H9 (cell line): ENCODE measurements at regions not wholly inside any gene's neighbourhood (a gene's known extent, or its start where the extent isn't known, plus 50 kb on each side); places are given as distances from the start of the nearest gene placed in this dataset.

Source experiments
- DNase-seq: peaks from one replicate; pipeline ENCODE4 v3.0.0-alpha.2; 2017
- H2AFZ ChIP-seq: one replicate; pipeline ENCODE4 v1.6.1; 2013; ENCODE audit warnings: mild to moderate bottlenecking, low read length, control low read depth, moderate library complexity
- H2AK5ac ChIP-seq: 2 replicates; pipeline ENCODE4 v1.6.1; 2013; ENCODE audit warnings: low read length, control low read depth, mixed read lengths; ENCODE audit not compliant: insufficient read length
- H2BK120ac ChIP-seq: one replicate; pipeline ENCODE4 v1.6.1; 2013; ENCODE audit warnings: low read depth, mild to moderate bottlenecking, low read length, control low read depth, inconsistent platforms; ENCODE audit not compliant: poor library complexity, severe bottlenecking
- H2BK12ac ChIP-seq: 2 replicates; pipeline ENCODE4 v1.6.1; 2013; ENCODE audit warnings: low read length, control low read depth, mixed read lengths, low read depth; ENCODE audit not compliant: insufficient read length
- H2BK15ac ChIP-seq: 2 replicates; pipeline ENCODE4 v1.6.1; 2013; ENCODE audit warnings: low read depth, low read length, control low read depth
- H2BK20ac ChIP-seq: one replicate; pipeline ENCODE4 v1.6.1; 2013; ENCODE audit warnings: low read depth, mild to moderate bottlenecking, low read length, control low read depth, inconsistent platforms; ENCODE audit not compliant: poor library complexity, severe bottlenecking
- H2BK5ac ChIP-seq: 2 replicates; pipeline ENCODE4 v1.6.1; 2013; ENCODE audit warnings: low read length, control low read depth, mixed read lengths; ENCODE audit not compliant: insufficient read length
- H3K14ac ChIP-seq: 2 replicates; pipeline ENCODE4 v1.6.1; 2013; ENCODE audit warnings: low read length, control low read depth; ENCODE audit not compliant: insufficient read depth
- H3K18ac ChIP-seq: 2 replicates; pipeline ENCODE4 v1.6.1; 2013; ENCODE audit warnings: low read depth, mild to moderate bottlenecking, mixed read lengths, low read length, control low read depth; ENCODE audit not compliant: insufficient read length
- H3K23ac ChIP-seq: 2 replicates; pipeline ENCODE4 v1.6.1; 2013; ENCODE audit warnings: low read length, control low read depth, mixed read lengths, low read depth; ENCODE audit not compliant: insufficient read length
- H3K23me2 ChIP-seq: 2 replicates; pipeline ENCODE4 v1.6.1; 2013; ENCODE audit warnings: low read depth, mild to moderate bottlenecking, mixed read lengths, low read length, control low read depth; ENCODE audit not compliant: insufficient read length, poor library complexity, severe bottlenecking
- H3K27ac ChIP-seq: 2 replicates; pipeline ENCODE4 v1.5.1; 2013; ENCODE audit warnings: low read length, control low read depth, mixed read lengths, low read depth; ENCODE audit not compliant: insufficient read length
- H3K27me3 ChIP-seq: 2 replicates; pipeline ENCODE4 v1.6.1; 2013; ENCODE audit warnings: low read length, control low read depth, inconsistent platforms; ENCODE audit not compliant: insufficient read depth
- H3K4ac ChIP-seq: 2 replicates; pipeline ENCODE4 v1.6.1; 2013; ENCODE audit warnings: low read depth, mild to moderate bottlenecking, control low read depth, inconsistent platforms, low read length, moderate library complexity
- H3K4me1 ChIP-seq: 2 replicates; pipeline ENCODE4 v1.6.1; 2013; ENCODE audit warnings: low read length, control low read depth, inconsistent platforms; ENCODE audit not compliant: insufficient read depth
- H3K4me2 ChIP-seq: 2 replicates; pipeline ENCODE4 v1.6.1; 2013; ENCODE audit warnings: low read length, control low read depth, mixed read lengths; ENCODE audit not compliant: insufficient read length, insufficient read depth
- H3K56ac ChIP-seq: 2 replicates; pipeline ENCODE4 v1.6.1; 2013; ENCODE audit warnings: low read depth, mild to moderate bottlenecking, mixed read lengths, low read length, control low read depth; ENCODE audit not compliant: insufficient read length
- H3K79me1 ChIP-seq: 2 replicates; pipeline ENCODE4 v1.6.1; 2013; ENCODE audit warnings: low read depth, mild to moderate bottlenecking, moderate library complexity, low read length, control low read depth, inconsistent platforms; ENCODE audit not compliant: insufficient read depth, poor library complexity, severe bottlenecking
- H3K79me2 ChIP-seq: 2 replicates; pipeline ENCODE4 v1.6.1; 2013; ENCODE audit warnings: low read length, control low read depth, inconsistent platforms; ENCODE audit not compliant: insufficient read depth
- H3K9ac ChIP-seq: 2 replicates; pipeline ENCODE4 v1.6.1; 2013; ENCODE audit warnings: low read length, control low read depth, mixed read lengths; ENCODE audit not compliant: insufficient read length; ENCODE audit errors: extremely low read depth
- H3K9me3 ChIP-seq: one replicate; pipeline ENCODE4 v1.6.1; 2013; ENCODE audit warnings: low read depth, low read length, inconsistent platforms; ENCODE audit not compliant: control insufficient read depth
- H3T11ph ChIP-seq: one replicate; pipeline ENCODE4 v1.6.1; 2013; ENCODE audit warnings: mild to moderate bottlenecking, low read length, control low read depth, inconsistent platforms
- H4K20me1 ChIP-seq: one replicate; pipeline ENCODE4 v1.6.1; 2013; ENCODE audit not compliant: control insufficient read depth, insufficient read length, insufficient read depth
- H4K5ac ChIP-seq: 2 replicates; pipeline ENCODE4 v1.6.1; 2013; ENCODE audit warnings: low read depth, mild to moderate bottlenecking, mixed read lengths, low read length, control low read depth; ENCODE audit not compliant: insufficient read length
- H4K8ac ChIP-seq: replicated peaks from 2 replicates; pipeline ENCODE4 v1.6.1; 2013; ENCODE audit warnings: low read length, control low read depth, mixed read lengths, low read depth; ENCODE audit not compliant: insufficient read length
- H4K91ac ChIP-seq: 2 replicates; pipeline ENCODE4 v1.6.1; 2013; ENCODE audit warnings: low read depth, mild to moderate bottlenecking, moderate library complexity, mixed read lengths, low read length, control low read depth; ENCODE audit not compliant: insufficient read length
- H3K27ac Mint-ChIP-seq, 3 experiments: 2 replicates in 2 of 3; 3 replicates in 1 of 3; pipeline ENCODE4 v1.8.0; 2020 to 2021; ENCODE audit warnings: mixed read lengths in 3 of 3, mild to moderate bottlenecking in 1 of 3, moderate library complexity in 1 of 3
- H3K27me3 Mint-ChIP-seq: 2 replicates; pipeline ENCODE4 v1.8.0; 2021; ENCODE audit warnings: low read depth, mild to moderate bottlenecking, moderate library complexity, mixed read lengths
- H3K36me3 Mint-ChIP-seq, 3 experiments: 2 replicates in 2 of 3; 3 replicates in 1 of 3; pipeline ENCODE4 v1.8.0; 2020 to 2021; ENCODE audit warnings: low read depth in 3 of 3, mixed read lengths in 3 of 3; ENCODE audit not compliant: insufficient read depth in 1 of 3
- H3K4me1 Mint-ChIP-seq, 2 experiments: 2 replicates each; pipeline ENCODE4 v1.8.0; 2020; ENCODE audit warnings: mixed read lengths in 2 of 2
- H3K4me3 Mint-ChIP-seq, 2 experiments: 2 replicates in 1 of 2; 3 replicates in 1 of 2; pipeline ENCODE4 v1.8.0; 2020 to 2021; ENCODE audit warnings: mild to moderate bottlenecking in 2 of 2, mixed read lengths in 2 of 2, moderate library complexity in 1 of 2
- H3K9me3 Mint-ChIP-seq, 2 experiments: 2 replicates in 1 of 2; 3 replicates in 1 of 2; pipeline ENCODE4 v1.8.0; 2020; ENCODE audit warnings: mild to moderate bottlenecking in 2 of 2, mixed read lengths in 2 of 2, moderate library complexity in 1 of 2
- CTCF ChIP-seq: fragments of 200-600 bp; sonication (generic); conservative IDR thresholded peaks from 3 replicates; pipeline ENCODE4 v1.8.0; 2021; ENCODE audit warnings: antibody characterized with exemption, mild to moderate bottlenecking
- WGBS: extraction: QIAGEN DNeasy Blood & Tissue Kit; methylation state at CpG from one replicate; pipeline ENCODE4 v1.1.7; 2013; ENCODE audit warnings: missing lambda C conversion rate, low lambda C conversion rate, mixed read lengths; ENCODE audit not compliant: insufficient read length; ENCODE audit errors: extremely low coverage; 5-methylcytosine and 5-hydroxymethylcytosine counted together

GRCh38 chr12:115511305-115511704, 766.2 kb downstream of the MED13L start:
- H3K4me1 ChIP-seq = peaks cover 3% of the 10 kb centered on the region; the same call in 1 of the 2 replicates
- H2BK20ac ChIP-seq = no peak overlapping the region
- H2BK15ac ChIP-seq = no peak overlapping the region
- no peak overlapping the region for H4K5ac ChIP-seq
- H4K91ac ChIP-seq = no peak overlapping the region
- no peak overlapping the region for H3K14ac ChIP-seq
- no peak for TF ChIP-seq CTCF
- H3K18ac ChIP-seq = no peak overlapping the region
- H3K4ac ChIP-seq = no peak overlapping the region
- Mint-ChIP-seq H3K36me3 (peaks cover 0 to 21% (median 15%) of the 10 kb centered on the region in 3 experiments; a peak in 5 of 7 replicates), H3K4me3 (no peak overlapping the region), H3K4me1 (peaks cover 59 to 67% of the 10 kb centered on the region in 2 experiments), H3K9me3 (peaks cover 16 to 22% of the 10 kb centered on the region in 2 experiments), H3K27ac (no peak overlapping the region), H3K27me3 (peaks cover 86% of the 10 kb centered on the region)
- peaks cover 4% of the 10 kb centered on the region; the same call in 1 of the 2 replicates for H3K27me3 ChIP-seq
- no peak overlapping the region for H2BK120ac ChIP-seq
- H2AFZ ChIP-seq = no peak overlapping the region
- H3K27ac ChIP-seq = no peak overlapping the region
- no peak overlapping the region for H2AK5ac ChIP-seq
- no peak overlapping the region for H3K4me2 ChIP-seq
- no peaks in the 10 kb centered on the region for H3K79me2 ChIP-seq
- H4K8ac ChIP-seq = no peak overlapping the region
- WGBS = no CpG with 5 or more reads among the region's 2 CpGs
- DNase-seq = no peak
- peaks cover 13% of the 10 kb centered on the region for H3K9me3 ChIP-seq
- H3K23ac ChIP-seq = no peak overlapping the region
- no peak overlapping the region for H3T11ph ChIP-seq
- H3K79me1 ChIP-seq = no peaks in the 10 kb centered on the region
- no peaks in the 10 kb centered on the region for H3K23me2 ChIP-seq
- no peak overlapping the region for H3K56ac ChIP-seq
- H3K9ac ChIP-seq = no peak overlapping the region
- no peak overlapping the region for H2BK5ac ChIP-seq
- H2BK12ac ChIP-seq = peak overlapping the region; percentile 19
- H4K20me1 ChIP-seq = no peaks in the 10 kb centered on the region
